NCI-H2227 (cell line): ENCODE measurements at regions not wholly inside any gene's neighbourhood (a gene's known extent, or its start where the extent isn't known, plus 50 kb on each side); places are given as distances from the start of the nearest gene placed in this dataset.

Experiments used
- DNase-seq: peaks from one replicate; lab custom pipeline; 2025; ENCODE audit not compliant: unreplicated experiment; lab: John Stamatoyannopoulos, UW

DNA sequence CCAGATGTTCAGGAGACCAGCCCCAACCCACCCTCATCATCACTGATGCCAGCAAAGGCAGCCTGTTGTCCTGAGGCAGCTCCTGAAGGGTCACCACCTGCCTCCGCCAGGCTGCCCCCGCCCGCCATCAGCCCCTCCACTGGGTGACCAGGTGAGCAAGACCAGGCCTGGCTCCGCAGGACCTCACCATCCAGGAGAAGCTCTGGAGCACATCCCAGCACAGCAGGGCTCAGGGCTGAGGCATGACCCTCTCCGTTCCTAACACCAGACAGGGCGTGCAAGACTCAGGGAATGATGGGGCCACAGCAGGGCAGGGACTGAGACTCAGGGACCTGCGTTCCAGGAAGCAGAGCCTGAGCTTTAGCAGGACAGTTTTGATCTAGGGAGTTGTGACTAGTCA lies 218.8 kb upstream of the RAB6C start:
- no peak for DNase-seq

DNA sequence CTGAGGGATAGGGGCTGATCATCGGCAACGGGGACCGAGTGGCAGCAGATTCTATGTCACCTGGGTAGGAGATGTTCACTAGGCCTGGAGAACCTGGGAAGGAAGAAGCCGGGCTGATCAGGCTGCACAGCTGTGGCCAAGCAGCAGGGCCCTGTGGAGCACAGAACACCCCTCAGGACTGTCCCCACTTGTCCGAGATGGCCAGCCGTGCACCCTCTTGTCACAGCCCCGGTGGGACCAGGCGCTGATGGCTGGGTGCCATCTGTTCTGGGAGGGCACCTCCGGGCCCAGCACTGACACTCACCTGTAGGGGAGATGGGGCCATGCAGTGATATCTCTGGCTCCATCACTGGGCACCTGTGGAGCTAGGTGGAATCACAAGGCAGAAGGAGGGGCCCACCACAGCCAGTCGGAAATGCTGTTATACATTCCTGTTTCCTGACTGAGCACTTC lies 217.9 kb upstream of the RAB6C start:
- no peak for DNase-seq

DNA sequence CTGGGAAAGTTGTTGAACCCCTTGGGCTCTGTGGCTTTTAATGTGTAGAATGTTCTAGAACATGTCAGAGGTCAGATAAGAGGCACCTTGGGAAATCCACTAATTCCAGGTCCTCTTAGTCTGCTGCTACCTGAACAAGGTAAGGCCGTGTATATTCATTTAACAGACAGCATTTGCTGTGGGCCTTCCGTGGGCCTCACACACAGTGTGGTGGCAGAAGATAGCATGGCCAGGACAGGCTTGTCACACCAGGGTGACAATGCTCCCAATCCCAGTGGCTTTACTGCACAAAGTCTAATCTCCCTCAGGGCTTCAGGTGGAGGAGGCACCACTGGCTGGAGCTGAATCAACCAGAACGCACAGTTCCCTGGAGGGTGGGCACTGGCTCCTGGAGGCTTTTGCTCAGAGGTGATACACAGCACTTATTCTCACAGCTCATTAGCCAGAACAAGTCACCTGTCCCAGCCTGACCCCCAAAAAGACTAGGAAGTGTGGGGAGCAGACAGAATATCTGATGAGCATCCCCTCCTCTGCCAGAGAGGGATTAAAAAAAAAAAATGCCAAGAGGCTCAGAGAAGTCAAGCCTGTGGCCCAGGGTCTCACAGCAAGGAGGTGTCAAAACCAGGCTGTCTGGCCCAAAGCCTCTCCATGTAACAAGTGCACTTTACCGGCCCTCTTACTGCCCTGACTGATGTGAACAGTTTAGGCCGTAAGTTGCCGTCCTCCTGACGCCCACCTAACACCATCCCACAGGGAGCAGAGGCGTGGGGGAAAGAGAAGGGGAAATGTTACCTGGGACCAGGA lies 216.9 kb upstream of the RAB6C start:
- DNase-seq = no peak

DNA sequence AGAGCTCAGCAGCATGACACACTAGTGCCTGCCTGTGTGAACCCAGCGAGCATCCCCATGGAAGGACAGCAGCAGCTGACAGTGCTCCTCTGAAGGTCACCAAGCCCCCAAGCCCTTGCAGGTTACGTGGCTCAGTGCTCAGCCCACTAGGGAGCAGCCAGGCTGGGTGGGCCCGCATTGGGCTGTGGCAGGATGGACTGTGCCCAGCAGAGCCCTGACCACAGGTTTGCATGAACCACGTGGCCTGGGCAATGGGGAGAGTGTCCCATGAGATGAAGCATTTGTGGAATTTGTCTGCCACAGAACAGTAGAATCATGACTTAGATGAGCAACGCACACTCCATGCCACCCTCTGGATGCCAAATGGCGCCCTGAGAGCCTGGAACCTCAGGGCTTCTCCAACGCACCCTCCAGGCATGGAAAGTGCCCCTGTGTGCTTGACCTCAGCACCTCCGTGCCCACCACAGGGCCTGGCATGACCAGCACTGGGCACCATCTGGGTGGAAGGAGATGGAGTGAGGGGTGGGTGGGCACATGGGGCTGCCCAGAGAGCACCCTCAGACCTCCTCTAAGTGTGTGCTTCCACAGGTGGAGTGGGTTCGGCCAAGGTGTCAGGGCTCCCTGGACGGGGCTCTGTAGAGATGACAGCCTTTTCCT lies 216.1 kb upstream of the RAB6C start:
- DNase-seq = no peak

DNA sequence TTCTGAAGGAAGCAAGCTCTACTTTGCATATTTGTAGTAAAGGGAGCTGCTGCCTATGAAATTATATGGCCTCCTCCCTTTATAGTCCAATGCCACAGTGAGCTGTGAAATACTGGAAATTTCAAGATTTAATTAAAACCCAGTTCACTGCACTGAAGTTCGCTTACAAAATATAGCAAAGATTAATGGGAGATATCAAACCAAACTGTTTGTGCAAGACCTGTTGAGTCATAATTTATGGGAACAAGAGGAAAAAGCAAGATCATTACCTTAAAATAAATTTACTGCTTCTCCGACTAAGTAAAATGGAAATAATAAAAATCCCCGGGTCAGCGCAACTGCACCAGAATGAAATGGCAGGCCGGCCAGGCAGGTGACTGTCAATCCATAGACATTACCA lies 215.5 kb upstream of the RAB6C start:
- no peak for DNase-seq

DNA sequence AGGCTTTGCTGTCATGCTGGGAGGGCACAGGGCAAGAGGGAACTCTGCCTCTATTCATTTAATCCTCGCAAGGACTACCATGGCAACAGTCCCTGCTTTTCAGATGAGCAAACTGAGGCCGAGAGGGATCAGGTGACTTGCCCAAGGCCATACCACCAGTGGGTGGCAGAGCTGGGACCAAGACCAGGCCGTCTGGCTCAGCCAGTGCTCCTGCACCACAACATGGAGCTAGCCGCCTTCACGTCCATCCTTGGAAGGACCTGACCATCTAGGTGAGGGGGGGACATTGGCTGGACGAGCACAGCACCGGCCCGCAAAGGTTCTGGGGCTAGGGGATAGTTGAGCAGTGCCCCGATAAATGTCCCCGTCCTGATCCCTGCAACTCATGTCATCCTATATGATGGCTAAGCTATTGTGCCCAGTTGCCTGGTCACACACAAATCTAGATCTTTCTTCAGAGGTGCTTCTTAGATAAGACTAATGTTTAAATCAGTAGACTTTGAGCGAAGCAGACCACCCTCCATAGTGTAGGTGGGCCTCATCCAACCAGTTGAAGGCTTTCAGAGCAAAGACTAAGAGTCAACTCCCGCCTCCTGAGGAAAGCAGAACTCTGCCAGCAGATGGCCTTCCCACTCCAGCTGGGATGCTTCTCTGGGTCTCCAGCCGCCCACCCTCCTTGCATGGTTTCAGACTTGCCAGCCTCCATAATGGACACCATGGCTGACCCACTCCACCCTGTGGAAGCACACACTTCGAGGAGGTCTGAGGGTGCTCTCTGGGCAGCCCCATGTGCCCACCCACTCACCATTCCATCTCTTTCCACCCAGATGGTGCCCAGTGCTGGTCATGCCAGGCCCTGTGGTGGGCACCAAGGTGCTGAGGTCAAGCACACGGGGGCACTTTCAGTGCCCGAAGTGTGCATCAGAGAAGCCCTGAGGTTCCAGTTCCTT lies 214.8 kb upstream of the RAB6C start:
- DNase-seq = no peak

DNA sequence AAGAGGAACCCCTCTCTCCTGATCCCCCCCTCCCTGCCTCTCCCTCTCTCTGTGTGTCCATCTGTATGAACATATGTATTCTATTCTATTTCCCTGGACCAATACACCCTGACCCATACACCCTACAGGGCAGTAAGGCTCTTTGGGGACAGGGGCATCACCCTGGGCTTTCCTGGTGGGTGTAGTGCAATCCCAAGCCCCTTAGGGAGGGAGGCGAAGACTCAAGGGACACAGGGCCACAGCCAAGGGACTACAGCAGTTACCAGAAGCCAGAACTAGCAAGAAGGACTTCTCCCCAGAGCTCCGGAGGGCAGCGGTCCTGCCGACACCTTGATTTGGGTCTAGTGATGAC lies 214.2 kb upstream of the RAB6C start:
- DNase-seq = no peak

DNA sequence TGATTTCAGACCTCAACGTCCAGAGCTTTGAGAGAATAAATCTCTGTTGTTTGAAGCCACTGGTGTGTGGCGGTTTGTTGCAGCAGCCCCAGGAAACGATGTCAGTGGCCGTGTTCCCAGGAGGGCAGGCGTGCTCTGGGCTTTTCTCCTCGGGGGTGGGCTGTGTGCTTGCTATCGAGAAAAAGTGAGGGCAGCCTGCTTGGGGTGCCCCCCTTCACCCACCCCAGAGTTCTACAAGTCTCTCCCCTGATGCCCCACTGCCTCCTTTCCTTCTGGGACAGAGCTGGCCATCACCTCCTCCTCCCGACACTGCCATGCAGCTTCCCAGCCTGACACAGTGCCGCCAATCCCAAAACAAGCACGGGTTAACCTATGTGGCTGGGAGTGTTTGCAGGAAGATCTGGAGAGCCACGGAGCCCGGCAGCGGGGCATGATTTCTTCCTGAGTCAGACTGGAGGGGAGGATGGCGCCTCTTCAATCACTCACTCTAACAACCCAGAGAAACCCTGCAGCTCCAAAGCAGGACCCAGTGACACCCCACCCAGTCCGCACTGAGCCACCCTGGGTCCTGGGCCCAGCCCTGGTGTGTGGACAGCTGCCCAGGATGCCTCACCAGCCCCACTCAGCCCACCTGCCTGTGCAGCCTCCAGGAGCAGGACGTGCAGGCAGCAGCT lies 213.7 kb upstream of the RAB6C start:
- DNase-seq = no peak

DNA sequence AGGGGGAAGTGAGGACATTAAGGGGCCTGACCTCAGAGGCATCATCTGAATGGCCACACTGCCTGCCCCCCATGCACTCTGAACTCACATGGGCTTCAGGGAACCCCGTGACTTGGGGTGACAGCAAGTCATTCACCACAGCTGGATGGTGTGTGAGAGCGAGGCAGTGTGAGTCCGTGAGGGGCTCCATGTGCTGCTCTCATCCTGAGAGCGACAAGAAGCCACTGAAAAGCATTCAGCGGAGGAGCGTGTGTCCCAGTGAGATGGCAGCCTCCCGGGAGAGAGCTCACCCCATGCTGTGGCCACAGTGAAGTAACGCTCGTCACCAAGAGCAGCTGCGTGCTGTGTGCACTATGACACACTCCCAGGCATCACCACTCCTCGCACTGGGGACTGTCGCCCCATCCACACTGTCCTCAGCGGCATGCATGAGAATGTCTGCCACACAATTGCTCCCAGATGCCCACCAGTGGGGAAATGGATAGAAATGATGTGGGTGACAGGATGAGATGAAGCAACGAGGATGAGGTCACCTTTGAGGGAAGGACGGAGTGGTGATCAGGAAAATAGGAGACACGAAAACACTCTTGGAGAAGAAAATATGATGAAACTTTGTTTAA lies 213.0 kb upstream of the RAB6C start:
- no peak for DNase-seq

DNA sequence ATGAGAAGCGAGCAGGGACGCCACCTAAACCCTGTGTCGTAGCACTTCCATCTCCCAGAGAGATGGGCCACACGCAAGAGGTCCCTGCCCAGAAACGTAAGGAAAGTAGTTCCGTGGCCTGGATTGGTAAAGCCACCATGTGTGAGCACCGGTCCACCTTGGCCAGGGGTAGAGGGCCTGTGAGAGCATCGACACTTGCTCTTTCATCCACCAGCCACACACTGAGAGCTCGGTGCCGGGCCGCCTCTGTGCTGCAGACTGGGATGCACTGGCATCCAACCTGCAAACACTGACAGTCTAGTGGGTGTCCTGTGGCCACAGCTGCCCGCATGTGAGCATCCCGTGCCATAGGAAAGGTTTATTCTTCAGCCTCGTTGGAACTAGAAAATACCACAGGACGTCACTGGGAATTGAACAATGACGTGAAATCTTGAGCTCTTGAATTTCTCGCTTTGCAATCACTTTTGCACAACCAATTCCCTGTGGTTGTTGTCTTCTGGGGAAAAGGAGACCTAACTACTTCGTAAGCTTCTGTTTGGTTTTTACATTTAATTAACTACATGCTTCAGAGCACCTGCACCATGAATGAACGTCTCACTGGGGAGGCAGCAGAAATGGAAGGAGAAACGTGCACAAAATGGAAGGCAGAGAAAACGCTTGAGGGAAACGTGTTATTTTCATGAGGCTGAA lies 212.0 kb upstream of the RAB6C start:
- no peak for DNase-seq

DNA sequence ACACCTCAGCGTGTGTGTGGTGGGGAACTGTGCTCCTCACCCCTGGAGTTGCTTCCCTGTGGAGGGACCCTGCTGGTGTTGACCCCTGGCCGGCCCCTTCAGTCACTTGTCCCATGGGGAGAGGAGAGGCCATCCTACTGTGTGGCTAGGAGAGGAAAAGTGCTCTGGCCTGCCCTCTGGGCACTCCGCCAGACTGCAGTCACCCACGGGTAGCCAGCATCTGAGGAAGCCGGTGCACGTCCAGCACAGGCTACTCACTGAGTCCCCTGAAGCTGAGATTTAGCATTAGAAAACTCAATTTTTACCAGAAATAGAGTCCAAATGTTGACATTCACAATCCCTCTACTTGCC lies 211.5 kb upstream of the RAB6C start:
- no peak for DNase-seq

DNA sequence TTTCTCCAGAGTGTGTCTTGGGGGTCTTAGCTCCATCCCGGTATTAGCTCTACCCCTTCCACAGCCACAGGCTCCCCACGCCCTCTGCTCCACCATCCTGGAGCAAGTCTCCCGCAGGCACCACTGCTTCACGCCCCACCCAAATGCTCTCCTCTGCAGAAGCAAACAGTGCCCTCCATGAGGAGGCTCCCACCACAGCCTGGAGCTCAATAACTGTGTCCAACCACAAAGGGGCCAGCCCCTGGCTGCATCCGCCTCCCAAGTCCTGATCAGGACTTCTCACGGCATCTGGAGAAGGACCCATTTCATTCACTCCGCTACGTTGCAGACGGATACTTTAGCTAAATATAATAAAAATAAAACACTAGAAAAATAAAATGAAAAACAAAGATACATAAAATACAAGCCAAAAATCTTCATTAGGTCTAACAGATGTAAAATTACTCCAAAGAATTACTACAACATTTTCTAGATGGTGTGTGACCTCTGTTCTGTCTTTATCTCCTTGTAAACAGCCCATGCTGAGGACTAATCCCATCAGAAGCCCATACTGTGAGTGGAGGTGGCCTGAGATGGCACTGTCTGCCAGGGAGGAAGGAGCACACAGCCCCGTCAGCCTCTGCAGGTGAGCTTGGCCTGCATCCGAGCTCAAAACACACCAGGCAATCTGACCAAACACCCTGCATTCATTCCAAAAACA lies 210.8 kb upstream of the RAB6C start:
- no peak for DNase-seq

DNA sequence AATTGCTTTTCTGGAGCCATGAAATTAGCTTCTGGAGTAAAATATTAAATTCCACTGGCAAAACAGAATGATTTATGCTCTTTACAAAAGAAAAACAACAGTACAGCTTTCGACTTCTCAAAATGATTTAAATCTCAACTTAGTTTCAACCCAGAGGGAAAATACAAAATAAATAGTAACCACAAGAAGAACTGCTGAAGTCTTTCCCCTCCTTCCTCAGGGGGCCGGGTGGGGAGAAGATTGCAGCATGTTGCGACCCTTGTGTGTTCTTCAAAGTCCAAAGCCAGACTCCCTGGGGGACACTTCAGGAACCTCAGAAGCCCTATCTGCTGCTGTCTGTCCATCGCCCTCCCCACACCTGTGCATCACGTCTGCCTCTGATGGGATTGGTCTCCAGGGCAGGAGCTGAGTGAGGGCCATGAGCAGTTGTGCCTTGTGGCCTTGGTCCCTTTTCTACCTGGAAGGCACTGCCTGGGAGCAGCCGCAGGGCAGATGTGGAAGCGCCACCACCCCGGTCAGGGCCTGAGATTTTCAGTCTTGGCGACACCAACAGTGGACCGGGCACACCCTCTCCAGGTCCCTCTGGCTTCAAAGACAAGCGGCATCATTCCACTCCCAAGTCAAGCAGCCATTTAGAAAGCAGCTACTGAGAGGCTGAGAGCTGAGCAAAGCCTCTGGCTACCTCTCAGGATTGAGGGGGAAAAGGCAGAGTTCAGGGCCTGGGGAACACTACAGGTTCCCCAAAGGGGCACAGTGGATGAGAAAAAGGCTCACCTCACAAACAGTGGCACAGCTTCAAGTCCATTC lies 210.1 kb upstream of the RAB6C start:
- DNase-seq = no peak

DNA sequence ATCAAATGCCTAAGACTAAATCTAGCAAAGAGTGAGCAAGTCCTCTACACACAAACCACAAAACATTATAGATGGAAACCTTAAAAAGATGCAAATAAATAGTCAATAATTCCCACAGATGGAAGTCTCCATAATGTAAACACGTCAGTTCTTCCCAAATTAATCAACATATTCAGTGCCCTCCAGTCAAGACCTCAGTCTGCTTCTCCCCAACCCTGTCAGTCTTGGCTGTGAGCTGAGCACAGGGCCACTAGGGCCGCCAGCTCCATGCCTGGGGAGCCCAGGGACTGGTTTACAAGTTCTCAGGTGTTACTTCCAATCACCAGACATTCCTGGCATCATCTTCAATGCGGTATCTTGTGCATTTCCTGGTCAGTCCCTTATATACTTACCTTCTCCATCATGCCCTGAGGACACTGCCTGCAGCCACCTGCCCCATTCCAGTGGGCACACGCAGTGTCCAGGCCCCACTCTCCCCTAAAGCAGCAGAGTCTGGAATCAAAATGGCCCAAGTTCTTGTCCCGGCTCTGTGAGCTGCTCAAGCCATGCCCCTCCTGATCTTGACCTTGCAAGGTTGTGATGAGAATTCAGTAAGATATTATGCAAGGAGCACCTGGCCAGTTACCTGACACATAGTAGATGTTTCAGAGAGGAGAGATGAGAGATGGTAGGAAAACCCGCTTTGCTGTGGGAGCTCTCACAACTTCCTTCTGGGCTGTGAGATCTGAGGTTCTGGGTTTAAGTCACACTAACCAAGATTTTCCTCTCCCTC lies 207.9 kb upstream of the RAB6C start:
- DNase-seq = no peak

DNA sequence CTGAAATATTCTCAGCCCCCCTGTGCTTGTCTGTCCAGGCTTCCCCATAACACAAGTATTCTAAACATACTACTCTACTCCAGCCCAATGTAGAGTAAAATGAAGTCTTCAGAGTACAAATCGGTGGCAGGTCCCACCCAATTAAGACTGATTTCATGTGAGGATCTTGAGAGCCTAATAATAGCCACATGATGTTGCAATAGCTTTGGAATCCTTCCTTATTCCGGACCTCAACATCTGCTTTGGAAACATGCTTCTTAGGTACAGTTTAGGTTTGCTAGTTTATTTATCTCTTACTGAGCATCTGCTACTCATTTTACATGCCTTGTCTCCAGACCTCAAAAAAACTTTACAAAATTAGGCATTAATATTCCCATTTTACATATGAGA lies 207.3 kb upstream of the RAB6C start:
- DNase-seq = no peak

DNA sequence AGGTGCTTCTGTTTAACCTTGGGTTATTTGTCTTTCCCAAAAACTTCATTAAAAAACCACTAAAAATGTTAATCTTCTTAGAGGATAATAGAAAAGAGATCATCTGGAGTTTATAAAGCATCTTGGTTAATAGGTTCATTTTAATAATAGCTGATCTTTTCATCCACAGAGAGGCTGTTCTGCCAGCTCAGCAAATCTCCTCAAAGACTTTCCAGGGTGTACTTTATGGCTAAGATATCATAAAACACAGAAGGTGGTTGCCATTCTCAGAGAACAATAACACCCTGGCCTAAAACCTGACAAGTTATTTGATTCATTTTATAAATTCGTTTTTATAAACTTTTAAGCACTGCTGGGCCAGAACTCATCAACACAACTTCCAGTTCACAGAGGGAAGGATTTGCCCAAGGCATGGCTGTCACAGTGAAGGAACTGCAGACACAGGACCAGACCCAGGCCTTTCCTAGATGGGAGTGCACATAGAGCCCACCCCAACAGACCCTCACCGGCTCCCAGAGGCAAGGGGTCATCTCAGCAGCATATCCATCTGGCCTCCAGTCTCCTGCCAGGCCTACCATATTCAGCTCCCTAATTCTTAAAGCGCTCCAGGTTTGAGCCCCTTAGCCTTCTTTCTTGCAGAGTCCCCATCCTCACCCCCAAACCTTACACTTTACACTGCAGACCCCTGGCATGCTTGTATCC lies 203.4 kb upstream of the RAB6C start:
- DNase-seq = no peak

DNA sequence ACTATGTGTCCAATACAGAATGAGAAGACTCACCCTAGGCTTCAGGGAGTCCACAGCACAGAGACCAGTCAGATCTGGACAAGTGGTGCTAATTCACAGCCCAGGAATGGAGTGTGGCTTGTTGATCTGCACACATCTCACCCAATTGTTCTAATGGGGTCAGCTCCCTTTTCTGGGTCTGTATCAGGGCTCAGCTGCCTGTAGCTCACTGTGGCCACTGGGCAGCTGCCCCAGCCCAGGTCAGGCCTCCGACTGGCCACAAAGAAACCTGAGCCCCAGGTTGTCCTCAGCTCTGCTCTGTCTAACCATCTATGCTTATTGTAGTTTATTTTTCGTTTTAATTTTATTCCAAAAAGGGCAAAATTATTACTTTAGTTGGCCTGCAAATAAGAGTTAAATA lies 202.3 kb upstream of the RAB6C start:
- no peak for DNase-seq
